Mononuclear cell (primary cell): ENCODE measurements at regions not wholly inside any gene's neighbourhood (a gene's known extent, or its start where the extent isn't known, plus 50 kb on each side); places are given as distances from the start of the nearest gene placed in this dataset.

Experiments
- H3K27me3 ChIP-seq: 2 replicates; pipeline ENCODE4 v1.6.0; 2011; ENCODE audit warnings: low read length, control low read depth; ENCODE audit not compliant: insufficient read depth
- H3K4me1 ChIP-seq: 2 replicates; pipeline ENCODE4 v1.5.1; 2011; ENCODE audit warnings: mild to moderate bottlenecking, low read length, control low read depth; ENCODE audit not compliant: insufficient read depth
- H3K4me3 ChIP-seq: 2 replicates; pipeline ENCODE4 v1.5.1; 2011; ENCODE audit warnings: mild to moderate bottlenecking, low read length, moderate library complexity
- H3K9me3 ChIP-seq: 2 replicates; pipeline ENCODE4 v1.5.1; 2011; ENCODE audit warnings: low read depth, mild to moderate bottlenecking, control low read depth, low read length

GRCh38 chr12:126193190-126193589 is 1128.0 kb downstream of the AACS start:
- no peak overlapping the region for H3K4me3 ChIP-seq
- H3K9me3 ChIP-seq = no peaks in the 10 kb centered on the region
- peaks cover 9% of the 10 kb centered on the region for H3K27me3 ChIP-seq
- H3K4me1 ChIP-seq = no peaks in the 10 kb centered on the region

GRCh38 chr12:126196263-126196662 is 1131.0 kb downstream of the AACS start:
- Histone ChIP-seq H3K9me3 (no peaks in the 10 kb centered on the region), H3K4me1 (no peaks in the 10 kb centered on the region), H3K4me3 (no peak overlapping the region), H3K27me3 (peaks cover 4% of the 10 kb centered on the region)

GRCh38 chr12:126198516-126198915 is 1133.3 kb downstream of the AACS start:
- Histone ChIP-seq H3K4me1 (no peaks in the 10 kb centered on the region), H3K9me3 (no peaks in the 10 kb centered on the region), H3K27me3 (no peaks in the 10 kb centered on the region), H3K4me3 (no peak overlapping the region)

- H3K27me3 ChIP-seq = no peaks in the 10 kb centered on the region
- no peak overlapping the region for H3K4me3 ChIP-seq
- H3K9me3 ChIP-seq = no peaks in the 10 kb centered on the region
- H3K4me1 ChIP-seq = no peaks in the 10 kb centered on the region
These were observed 1133.9 kb downstream of the AACS start for GRCh38 chr12:126198966-126199692.

GRCh38 chr12:126201981-126202537 is 1136.8 kb downstream of the AACS start:
- Histone ChIP-seq H3K4me3 (no peak overlapping the region), H3K9me3 (no peaks in the 10 kb centered on the region), H3K27me3 (no peaks in the 10 kb centered on the region), H3K4me1 (no peaks in the 10 kb centered on the region)

GRCh38 chr12:126204326-126204725 is 1139.1 kb downstream of the AACS start:
- Histone ChIP-seq H3K4me3 (no peak overlapping the region), H3K9me3 (no peaks in the 10 kb centered on the region), H3K27me3 (no peaks in the 10 kb centered on the region), H3K4me1 (no peaks in the 10 kb centered on the region)

DNA sequence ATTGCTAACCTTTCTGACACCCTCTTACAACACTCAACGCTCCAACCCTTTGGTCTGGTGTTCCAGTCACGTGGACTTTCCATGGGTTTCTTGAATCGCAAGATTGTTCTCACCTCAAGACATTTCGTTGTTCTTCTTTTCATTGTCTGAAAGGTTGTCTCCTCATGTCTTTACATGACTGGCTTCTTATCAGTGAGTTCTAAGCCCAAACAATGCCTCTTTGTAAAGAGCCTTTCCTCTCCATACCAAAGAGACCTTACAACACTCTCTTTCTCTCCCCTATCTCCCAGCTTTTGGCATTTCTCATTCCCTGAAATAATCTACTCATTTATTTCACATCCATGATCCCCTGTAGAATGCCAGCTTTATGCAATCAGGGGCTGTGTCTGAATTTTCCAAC is 1144.8 kb downstream of the AACS start:
- Histone ChIP-seq H3K9me3 (no peaks in the 10 kb centered on the region), H3K27me3 (no peaks in the 10 kb centered on the region), H3K4me3 (no peak overlapping the region), H3K4me1 (no peaks in the 10 kb centered on the region)

- no peaks in the 10 kb centered on the region for H3K27me3 ChIP-seq
- H3K9me3 ChIP-seq = no peaks in the 10 kb centered on the region
- H3K4me3 ChIP-seq = no peak overlapping the region
- H3K4me1 ChIP-seq = no peaks in the 10 kb centered on the region
These were observed 1145.2 kb downstream of the AACS start for GRCh38 chr12:126210448-126210847.

DNA sequence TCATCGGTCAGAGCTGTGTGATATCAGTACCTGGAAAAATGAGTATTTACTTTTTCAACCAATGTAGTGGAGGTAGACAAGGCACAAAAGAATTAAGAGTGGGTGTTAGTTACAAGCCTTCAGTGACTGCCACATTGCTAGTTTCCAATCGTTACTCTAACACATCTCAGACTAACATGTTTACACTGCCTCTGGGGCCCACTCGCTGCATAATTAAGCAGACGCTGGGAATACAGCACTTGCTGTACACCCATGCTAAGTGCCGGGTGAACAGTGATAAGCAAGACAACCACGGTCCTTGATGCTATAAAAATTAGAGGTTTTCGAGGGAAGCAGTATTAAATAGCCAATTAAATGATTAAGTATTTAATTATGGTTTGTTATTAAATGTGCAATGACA is 1147.6 kb downstream of the AACS start:
- no peaks in the 10 kb centered on the region for H3K27me3 ChIP-seq
- H3K4me3 ChIP-seq = no peak overlapping the region
- no peaks in the 10 kb centered on the region for H3K4me1 ChIP-seq
- no peaks in the 10 kb centered on the region for H3K9me3 ChIP-seq

GRCh38 chr12:126218697-126219096 is 1153.5 kb downstream of the AACS start:
- Histone ChIP-seq H3K27me3 (no peaks in the 10 kb centered on the region), H3K9me3 (no peaks in the 10 kb centered on the region), H3K4me3 (no peak overlapping the region), H3K4me1 (no peaks in the 10 kb centered on the region)

DNA sequence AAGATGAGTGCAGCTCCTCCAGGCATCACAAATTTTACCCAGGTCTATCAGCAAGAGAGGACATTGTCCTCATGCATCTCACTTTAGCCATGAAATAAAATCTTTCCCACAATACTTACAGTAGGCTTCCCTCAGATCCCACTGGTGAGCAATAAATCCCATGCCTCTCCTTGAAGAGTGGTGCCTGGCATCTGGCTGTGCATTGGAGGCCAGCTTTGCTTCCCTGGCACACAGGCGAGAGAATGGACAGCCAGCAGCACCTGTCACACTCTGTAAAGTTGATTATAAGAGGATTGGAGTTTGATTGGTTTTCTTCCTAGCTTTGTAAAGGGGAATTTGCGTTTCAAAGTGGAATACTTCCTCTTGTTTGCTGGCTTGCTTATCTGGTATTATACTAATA is 1153.9 kb downstream of the AACS start:
- no peaks in the 10 kb centered on the region for H3K4me1 ChIP-seq
- H3K9me3 ChIP-seq = no peaks in the 10 kb centered on the region
- no peak overlapping the region for H3K4me3 ChIP-seq
- no peaks in the 10 kb centered on the region for H3K27me3 ChIP-seq

GRCh38 chr12:126219654-126220279 is 1154.5 kb downstream of the AACS start:
- Histone ChIP-seq H3K9me3 (no peaks in the 10 kb centered on the region), H3K27me3 (no peaks in the 10 kb centered on the region), H3K4me1 (no peaks in the 10 kb centered on the region), H3K4me3 (no peak overlapping the region)

DNA sequence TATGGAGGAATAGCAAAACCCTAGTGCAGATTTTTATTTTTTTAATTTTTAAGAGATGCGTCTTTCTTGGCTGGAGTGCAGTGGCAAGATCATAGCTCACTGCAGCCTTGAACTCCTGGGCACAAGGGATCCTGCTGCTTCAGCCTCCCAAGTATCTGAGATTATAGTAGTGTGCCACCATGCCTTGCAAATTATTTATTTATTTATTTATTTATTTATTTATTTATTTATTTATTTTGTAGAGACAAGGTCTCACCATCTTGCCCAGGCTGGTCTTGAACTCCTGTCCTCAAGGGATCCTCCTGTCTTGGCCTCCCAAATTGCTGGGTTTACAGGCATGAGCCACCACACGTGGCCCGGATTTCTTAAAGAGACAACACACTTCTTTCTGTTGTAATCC is 1158.8 kb downstream of the AACS start:
- H3K4me1 ChIP-seq = no peaks in the 10 kb centered on the region
- H3K4me3 ChIP-seq = no peak overlapping the region
- no peaks in the 10 kb centered on the region for H3K9me3 ChIP-seq
- no peaks in the 10 kb centered on the region for H3K27me3 ChIP-seq

GRCh38 chr12:126228936-126229335 is 1163.7 kb downstream of the AACS start:
- no peak overlapping the region for H3K4me3 ChIP-seq
- H3K27me3 ChIP-seq = no peaks in the 10 kb centered on the region
- H3K4me1 ChIP-seq = no peaks in the 10 kb centered on the region

GRCh38 chr12:126232711-126233110 is 1167.5 kb downstream of the AACS start:
- no peaks in the 10 kb centered on the region for H3K4me1 ChIP-seq
- H3K27me3 ChIP-seq = no peaks in the 10 kb centered on the region
- no peak overlapping the region for H3K4me3 ChIP-seq
- H3K9me3 ChIP-seq = no peaks in the 10 kb centered on the region

More at GRCh38 chr12:126228936-126229335, 1163.7 kb downstream of the AACS start:
- H3K9me3 ChIP-seq = no peaks in the 10 kb centered on the region

GRCh38 chr12:126233625-126234024 is 1168.4 kb downstream of the AACS start:
- Histone ChIP-seq H3K4me3 (no peak overlapping the region), H3K4me1 (no peaks in the 10 kb centered on the region), H3K9me3 (no peaks in the 10 kb centered on the region), H3K27me3 (no peaks in the 10 kb centered on the region)
